ENCODE measurements at regions not wholly inside any gene's neighbourhood (a gene's known extent, or its start where the extent isn't known, plus 50 kb on each side); places are given as distances from the start of the nearest gene placed in this dataset.

GRCh38 chr12:93944911-93945310 lies 203.5 kb upstream of the PLXNC1 start:
- no peak for DNase-seq (ENCODE audit: low read depth in 1 of 2, low spot score in 1 of 2)
- in situ Hi-C loops (cut with HindIII; ENCODE audit: low pct_unique_long_range_greater_than_20kb, low sequenced_read_pairs): no loop called here
- TF ChIP-seq JUND (IDR thresholded peaks at IDR 0.05; ENCODE audit: low read depth): no peak

- in situ Hi-C loops (cut with HindIII; ENCODE audit: low pct_unique_long_range_greater_than_20kb, low sequenced_read_pairs): no loop called here
- TF ChIP-seq JUND (IDR thresholded peaks at IDR 0.05; ENCODE audit: low read depth): no peak
- no peak for DNase-seq (ENCODE audit: low read depth in 1 of 2, low spot score in 1 of 2)
Measured at GRCh38 chr12:93946542-93947150, 201.7 kb upstream of the PLXNC1 start.

- TF ChIP-seq JUND (IDR thresholded peaks at IDR 0.05; ENCODE audit: low read depth): no peak
- DNase-seq (ENCODE audit: low read depth in 1 of 2, low spot score in 1 of 2): no peak
- in situ Hi-C loops (cut with HindIII; ENCODE audit: low pct_unique_long_range_greater_than_20kb, low sequenced_read_pairs): no loop called here
Measured at GRCh38 chr12:93947486-93947885, 200.9 kb upstream of the PLXNC1 start.

- in situ Hi-C loops (cut with HindIII; ENCODE audit: low pct_unique_long_range_greater_than_20kb, low sequenced_read_pairs): no loop called here
- no peak for DNase-seq (ENCODE audit: low read depth in 1 of 2, low spot score in 1 of 2)
Measured at GRCh38 chr12:93950311-93950710, 198.1 kb upstream of the PLXNC1 start.

GRCh38 chr12:93954166-93955112 lies 193.9 kb upstream of the PLXNC1 start:
- no peak for DNase-seq (ENCODE audit: low read depth in 1 of 2, low spot score in 1 of 2)
- no peak for TF ChIP-seq JUND (IDR thresholded peaks at IDR 0.05; ENCODE audit: low read depth)
- in situ Hi-C loops (cut with HindIII; ENCODE audit: low pct_unique_long_range_greater_than_20kb, low sequenced_read_pairs): no loop called here

More at GRCh38 chr12:93950311-93950710, 198.1 kb upstream of the PLXNC1 start:
- no peak for TF ChIP-seq JUND (IDR thresholded peaks at IDR 0.05; ENCODE audit: low read depth)

GRCh38 chr12:93956551-93956950 lies 191.8 kb upstream of the PLXNC1 start:
- DNase-seq (ENCODE audit: low read depth in 1 of 2, low spot score in 1 of 2): no peak
- in situ Hi-C loops (cut with HindIII; ENCODE audit: low pct_unique_long_range_greater_than_20kb, low sequenced_read_pairs): no loop called here
- no peak for TF ChIP-seq JUND (IDR thresholded peaks at IDR 0.05; ENCODE audit: low read depth)

- TF ChIP-seq JUND (IDR thresholded peaks at IDR 0.05; ENCODE audit: low read depth): no peak
- in situ Hi-C loops (cut with HindIII; ENCODE audit: low pct_unique_long_range_greater_than_20kb, low sequenced_read_pairs): no loop called here
- DNase-seq (ENCODE audit: low read depth in 1 of 2, low spot score in 1 of 2): no peak
Measured at GRCh38 chr12:93957168-93957567, 191.2 kb upstream of the PLXNC1 start.

- DNase-seq (ENCODE audit: low read depth in 1 of 2, low spot score in 1 of 2): no peak
- no peak for TF ChIP-seq JUND (IDR thresholded peaks at IDR 0.05; ENCODE audit: low read depth)
- in situ Hi-C loops (cut with HindIII; ENCODE audit: low pct_unique_long_range_greater_than_20kb, low sequenced_read_pairs): no loop called here
Measured at GRCh38 chr12:93957870-93958269, 190.5 kb upstream of the PLXNC1 start.

GRCh38 chr12:93959657-93960056 lies 188.7 kb upstream of the PLXNC1 start:
- no peak for DNase-seq (ENCODE audit: low read depth in 1 of 2, low spot score in 1 of 2)
- TF ChIP-seq JUND (IDR thresholded peaks at IDR 0.05; ENCODE audit: low read depth): no peak
- in situ Hi-C loops (cut with HindIII; ENCODE audit: low pct_unique_long_range_greater_than_20kb, low sequenced_read_pairs): no loop called here

- no peak for TF ChIP-seq JUND (IDR thresholded peaks at IDR 0.05; ENCODE audit: low read depth)
- in situ Hi-C loops (cut with HindIII; ENCODE audit: low pct_unique_long_range_greater_than_20kb, low sequenced_read_pairs): no loop called here
Measured at GRCh38 chr12:93960521-93960920, 187.9 kb upstream of the PLXNC1 start.

GRCh38 chr12:93962336-93962735 lies 186.0 kb upstream of the PLXNC1 start:
- TF ChIP-seq JUND (IDR thresholded peaks at IDR 0.05; ENCODE audit: low read depth): no peak
- in situ Hi-C loops (cut with HindIII; ENCODE audit: low pct_unique_long_range_greater_than_20kb, low sequenced_read_pairs): no loop called here
- no peak for DNase-seq (ENCODE audit: low read depth in 1 of 2, low spot score in 1 of 2)

More at GRCh38 chr12:93960521-93960920, 187.9 kb upstream of the PLXNC1 start:
- DNase-seq (ENCODE audit: low read depth in 1 of 2, low spot score in 1 of 2): no peak

- in situ Hi-C loops (cut with HindIII; ENCODE audit: low pct_unique_long_range_greater_than_20kb, low sequenced_read_pairs): no loop called here
- DNase-seq (ENCODE audit: low read depth in 1 of 2, low spot score in 1 of 2): no peak
- TF ChIP-seq JUND (IDR thresholded peaks at IDR 0.05; ENCODE audit: low read depth): no peak
Measured at GRCh38 chr12:93964936-93965335, 183.4 kb upstream of the PLXNC1 start.

GRCh38 chr12:93966516-93967133 lies 181.8 kb upstream of the PLXNC1 start:
- no peak for DNase-seq (ENCODE audit: low read depth in 1 of 2, low spot score in 1 of 2)
- no peak for TF ChIP-seq JUND (IDR thresholded peaks at IDR 0.05; ENCODE audit: low read depth)
- in situ Hi-C loops (cut with HindIII; ENCODE audit: low pct_unique_long_range_greater_than_20kb, low sequenced_read_pairs): no loop called here

Measured in T47D (cell line).